Activated T-cell treated with anti-CD3 and anti-CD28 coated beads, Interleukin-2, amount 50 U/mL, for 1 hour (primary cell): ENCODE measurements at regions not wholly inside any gene's neighbourhood (a gene's known extent, or its start where the extent isn't known, plus 50 kb on each side); places are given as distances from the start of the nearest gene placed in this dataset.

Experiments used
- DNase-seq: peaks from one replicate; pipeline ENCODE4 v3.0.0-alpha.2; 2020

GRCh38 chr2:238793801-238794449 is 54.0 kb upstream of the TWIST2 start:
- DNase-seq: no peak

- DNase-seq: no peak
These were observed 51.5 kb upstream of the TWIST2 start for GRCh38 chr2:238796223-238796885.

- DNase-seq: no peak
These were observed 50.3 kb upstream of the TWIST2 start for GRCh38 chr2:238797537-238797936.
